Endothelial cell of hepatic sinusoid (primary cell): ENCODE measurements at regions not wholly inside any gene's neighbourhood (a gene's known extent, or its start where the extent isn't known, plus 50 kb on each side); places are given as distances from the start of the nearest gene placed in this dataset.
"Not testable (repeated sequence)": the region's sequence is repeated elsewhere in the genome, so short reads cannot be mapped to it uniquely, and the experiment has no call there.

Source experiments
- in situ Hi-C: cut with HindIII; loops from 2 replicates; pipeline ENCODE4 v1.10.0; 2017; ENCODE audit warnings: low sequenced_read_pairs

DNA sequence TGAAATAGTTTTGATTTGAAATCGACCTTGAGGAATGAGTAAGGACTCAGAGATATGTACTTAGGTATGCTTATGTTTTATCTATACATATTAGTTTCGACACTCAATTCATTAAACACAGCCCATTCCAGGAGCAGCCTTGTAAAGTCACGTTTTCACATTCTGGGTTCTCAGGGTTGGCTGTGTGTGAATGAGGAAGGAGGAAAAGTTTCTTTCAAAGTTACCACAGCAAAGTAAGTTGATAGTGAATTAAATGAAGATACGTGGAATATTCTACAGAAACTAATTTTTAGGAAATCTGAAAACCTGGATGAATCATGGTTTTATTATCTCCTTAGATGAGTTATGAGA lies 133.5 kb downstream of the C3orf38 start:
- in situ Hi-C loops = no loop called here

DNA sequence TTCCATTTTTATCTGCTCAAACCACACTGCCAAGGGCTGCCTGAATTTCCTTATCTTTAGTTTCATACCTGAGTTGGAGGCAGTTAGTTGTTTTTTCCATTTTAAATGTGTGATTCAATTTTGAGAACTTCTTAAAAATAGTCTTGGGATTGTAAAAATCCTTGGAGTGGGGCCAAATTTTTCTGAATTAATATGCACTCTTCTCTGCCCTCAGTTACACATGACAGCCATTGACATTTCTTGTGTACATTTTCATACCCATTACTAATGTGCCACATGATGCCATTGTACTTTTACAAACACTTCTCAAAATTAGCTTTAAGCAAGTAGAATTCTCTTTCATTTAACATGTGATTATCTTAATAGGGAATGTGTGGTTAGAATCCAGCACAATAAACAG lies 141.7 kb downstream of the C3orf38 start:
- in situ Hi-C loops = no loop called here

DNA sequence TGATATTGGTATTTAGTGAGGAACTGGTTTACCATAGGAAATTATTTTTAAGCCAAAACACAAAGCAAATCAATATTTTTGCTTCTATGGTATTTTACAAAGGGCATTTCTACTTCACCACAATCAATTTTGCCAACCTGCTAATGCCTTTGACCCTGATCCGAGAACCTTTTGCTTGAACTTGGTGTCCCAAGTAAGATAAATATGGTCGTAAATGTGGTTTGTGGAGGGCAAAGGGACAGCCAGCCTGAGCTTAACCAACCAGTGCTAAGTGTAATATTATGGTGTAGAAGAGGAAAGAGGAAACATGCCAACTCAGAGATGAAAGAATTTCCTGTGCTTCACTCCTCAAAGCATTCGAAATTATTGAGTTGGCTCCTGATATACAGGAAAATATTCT lies 148.4 kb downstream of the C3orf38 start:
- in situ Hi-C loops = no loop called here

DNA sequence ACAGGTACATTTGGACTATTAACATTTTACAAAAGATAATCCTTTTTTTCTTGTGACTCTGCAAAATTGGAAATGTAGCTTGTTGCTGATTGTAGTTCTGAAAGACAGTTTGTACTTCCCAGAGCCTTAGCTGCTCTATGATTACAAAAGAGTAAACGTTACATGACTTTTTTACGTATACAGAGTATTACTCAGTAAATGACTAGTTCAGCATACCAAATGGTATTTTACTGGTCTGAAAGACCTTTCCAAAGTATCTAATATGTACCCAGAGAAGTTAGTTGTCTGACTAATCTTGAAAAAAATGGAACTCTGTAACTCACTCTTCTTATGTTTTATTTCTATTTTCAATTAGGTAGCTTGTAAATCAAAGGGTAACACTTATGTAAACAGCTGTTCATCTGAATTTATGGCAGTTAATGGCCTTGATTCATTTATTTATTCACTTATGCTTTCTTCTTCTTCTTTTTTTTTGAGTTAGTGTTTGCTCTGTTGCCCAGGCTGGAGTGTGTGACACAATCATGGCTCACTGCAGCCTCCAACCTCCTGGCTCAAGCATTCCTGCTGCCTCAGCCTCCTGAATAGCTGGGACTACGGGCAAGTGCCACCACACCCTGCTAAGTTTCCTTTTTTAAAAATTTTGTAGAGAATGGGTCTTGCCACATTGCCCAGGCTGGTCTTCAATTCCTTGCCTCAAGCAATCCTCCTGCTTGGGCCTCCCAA lies 151.7 kb downstream of the C3orf38 start:
- in situ Hi-C loops = no loop called here

DNA sequence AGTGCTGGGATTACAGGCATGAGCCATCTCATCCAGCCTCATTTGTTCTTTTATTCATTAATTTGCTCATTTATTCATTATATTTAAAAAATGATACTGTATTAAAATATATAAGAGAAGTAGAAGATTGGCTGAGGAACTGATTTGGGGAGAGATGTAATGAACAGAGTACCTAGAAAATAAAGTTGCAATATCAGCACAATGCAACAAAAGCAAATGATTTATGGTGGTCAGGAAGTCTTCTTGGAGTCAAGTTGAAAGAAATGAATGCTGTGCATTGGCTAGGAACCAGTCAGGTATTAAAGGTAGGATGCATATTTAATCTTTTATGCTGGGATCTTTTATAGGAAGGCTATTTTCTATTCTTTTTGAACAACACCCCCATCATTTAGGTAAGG lies 152.2 kb downstream of the C3orf38 start:
- in situ Hi-C loops = no loop called here

DNA sequence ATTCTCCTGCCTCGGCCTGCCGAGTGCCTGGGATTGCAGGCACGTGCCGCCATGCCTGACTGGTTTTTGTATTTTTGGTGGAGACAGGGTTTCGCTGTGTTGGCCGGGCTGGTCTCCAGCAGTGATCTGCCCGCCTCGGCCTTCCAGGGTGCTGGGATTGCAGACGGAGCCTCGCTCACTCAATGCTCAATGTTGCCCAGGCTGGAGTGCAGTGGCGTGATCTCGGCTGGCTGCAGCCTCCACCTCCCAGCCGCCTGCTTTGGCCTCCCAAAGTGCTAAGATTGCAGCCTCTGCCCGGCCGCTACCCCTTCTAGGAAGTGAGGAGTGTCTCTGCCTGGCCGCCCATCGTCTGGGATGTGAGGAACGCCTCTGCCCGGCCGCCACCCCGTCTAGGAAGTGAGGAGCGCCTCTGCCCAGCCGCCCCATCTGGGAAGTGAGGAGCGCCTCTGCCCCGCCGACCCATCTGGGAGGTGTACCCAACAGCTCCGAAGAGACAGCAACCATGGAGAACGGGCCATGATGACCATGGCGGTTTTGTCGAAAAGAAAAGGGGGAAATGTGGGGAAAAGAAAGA lies 153.7 kb downstream of the C3orf38 start:
- in situ Hi-C loops = not testable (repeated sequence)

DNA sequence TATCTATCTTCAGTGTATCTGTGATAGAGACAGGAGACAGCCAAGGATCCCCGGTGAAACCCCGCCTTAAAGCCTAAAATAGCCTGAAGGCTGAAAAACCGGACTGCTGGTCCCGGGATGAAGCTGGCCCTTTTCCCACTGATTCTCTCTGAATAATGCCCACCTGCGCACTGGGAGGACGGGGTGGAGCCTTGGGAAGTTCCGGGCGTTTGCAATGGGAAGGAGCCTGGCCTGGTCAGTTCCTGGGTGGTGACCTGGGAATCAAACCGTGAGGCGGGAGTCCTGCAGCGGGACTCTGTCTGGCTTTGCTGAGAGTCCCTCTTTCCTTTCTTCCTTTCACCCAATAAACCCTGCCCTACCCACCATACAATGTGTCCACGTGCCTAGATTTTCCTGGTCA lies 157.9 kb downstream of the C3orf38 start:
- in situ Hi-C loops = no loop called here

DNA sequence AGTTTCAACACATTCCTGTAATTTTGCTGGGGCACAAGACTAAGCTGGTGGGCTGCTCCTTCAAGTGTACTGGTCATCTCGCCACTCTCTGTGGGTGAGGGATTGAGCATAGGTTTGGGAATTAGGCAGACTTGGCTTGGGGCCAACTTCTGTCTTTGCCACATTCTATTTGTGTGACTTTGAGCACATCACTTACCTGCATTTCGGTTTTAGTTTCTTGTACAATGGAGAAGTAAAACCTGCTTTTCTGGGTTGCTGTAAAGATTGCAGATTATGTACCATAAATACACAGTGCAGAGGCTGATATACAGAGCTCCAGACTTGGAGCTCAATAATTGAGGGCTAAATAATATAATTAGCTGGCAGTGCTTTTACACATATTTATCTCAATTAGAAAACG lies 162.1 kb downstream of the C3orf38 start:
- in situ Hi-C loops = no loop called here

DNA sequence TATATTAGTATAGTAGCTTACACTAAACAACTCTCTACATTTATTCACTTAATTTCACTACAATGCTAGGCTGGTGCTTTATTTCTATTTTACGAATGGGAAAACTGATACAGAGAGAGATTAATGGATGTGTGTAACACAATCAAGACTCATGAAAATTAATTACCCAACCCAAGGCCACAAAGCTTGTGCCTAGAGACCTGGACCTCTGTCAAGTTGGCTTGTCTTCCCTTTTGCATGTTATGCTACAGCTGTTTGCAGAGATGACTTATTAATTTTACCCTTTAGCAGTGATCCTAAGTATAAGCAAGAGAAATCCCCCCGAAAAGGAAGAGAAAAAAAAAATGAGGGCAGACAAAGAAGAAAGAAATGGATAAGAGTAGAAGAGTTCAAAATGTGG lies 162.5 kb downstream of the C3orf38 start:
- in situ Hi-C loops = no loop called here

DNA sequence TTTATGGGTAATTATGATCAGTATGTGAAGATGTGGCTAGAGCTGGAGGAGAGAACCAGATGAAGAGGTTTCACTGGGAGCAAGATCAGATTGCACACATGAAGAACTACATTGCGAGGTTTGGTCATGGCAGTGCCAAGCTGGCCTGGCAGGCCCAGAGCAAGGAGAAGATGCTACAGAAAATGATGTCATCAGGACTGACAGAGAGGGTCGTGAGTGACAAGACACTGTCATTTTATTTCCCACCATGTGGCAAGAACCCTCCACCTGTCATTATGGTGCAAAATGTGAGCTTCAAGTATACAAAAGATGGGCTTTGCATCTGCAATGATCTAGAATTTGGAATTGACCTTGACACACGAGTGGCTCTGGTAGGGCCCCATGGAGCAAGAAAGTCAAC lies 168.3 kb downstream of the C3orf38 start:
- in situ Hi-C loops = no loop called here

DNA sequence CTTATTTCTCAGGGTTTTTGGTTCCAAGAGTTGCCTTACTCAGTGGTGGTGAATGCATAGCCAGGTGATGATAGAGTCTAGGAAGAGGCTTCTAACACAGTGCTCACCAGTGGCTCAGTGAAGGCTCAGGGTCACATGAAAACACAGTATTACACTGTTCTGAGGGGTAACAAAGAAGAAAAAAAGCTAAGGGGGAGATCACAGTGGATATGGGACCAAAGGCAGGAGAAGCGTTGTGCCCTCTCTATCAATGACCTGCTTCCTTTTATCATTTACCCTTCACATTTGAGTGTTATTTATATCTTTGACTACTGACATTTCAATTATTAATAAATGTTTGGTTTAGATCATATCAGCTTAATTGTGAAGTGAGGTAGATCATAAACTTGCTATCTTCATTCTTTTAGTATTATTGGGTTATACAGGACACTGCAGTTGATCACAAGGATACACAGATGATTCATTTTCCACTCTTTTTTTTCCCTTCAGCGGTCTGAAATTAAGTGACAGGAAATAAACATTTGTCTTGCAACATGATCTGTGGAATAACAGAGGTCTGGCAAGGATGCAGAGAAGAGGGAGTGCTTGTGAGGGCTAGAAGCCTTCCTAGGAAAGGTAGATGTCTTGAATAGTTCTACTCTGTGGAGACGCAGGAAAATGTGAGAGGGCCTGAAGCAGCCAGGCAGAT lies 171.7 kb downstream of the C3orf38 start:
- in situ Hi-C loops = no loop called here

DNA sequence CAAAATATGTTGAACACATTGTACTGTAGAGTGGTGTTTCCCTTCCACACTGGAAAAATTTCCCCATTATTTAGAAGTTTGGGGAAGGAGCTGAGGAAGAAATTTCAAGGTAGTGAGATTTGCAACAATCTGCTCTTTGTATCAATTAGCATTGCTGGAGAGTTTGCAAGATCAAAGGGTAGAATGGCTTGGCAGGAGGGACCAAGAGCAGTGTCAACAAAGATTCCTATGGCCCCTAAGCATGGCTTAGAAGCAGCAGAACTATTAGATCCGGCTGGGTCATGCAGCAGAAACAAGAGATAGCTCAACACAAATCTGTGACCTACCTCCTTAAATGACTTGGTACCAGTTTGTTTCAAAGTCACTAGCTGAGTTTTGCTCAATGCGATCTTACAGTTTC lies 175.0 kb downstream of the C3orf38 start:
- in situ Hi-C loops = no loop called here

DNA sequence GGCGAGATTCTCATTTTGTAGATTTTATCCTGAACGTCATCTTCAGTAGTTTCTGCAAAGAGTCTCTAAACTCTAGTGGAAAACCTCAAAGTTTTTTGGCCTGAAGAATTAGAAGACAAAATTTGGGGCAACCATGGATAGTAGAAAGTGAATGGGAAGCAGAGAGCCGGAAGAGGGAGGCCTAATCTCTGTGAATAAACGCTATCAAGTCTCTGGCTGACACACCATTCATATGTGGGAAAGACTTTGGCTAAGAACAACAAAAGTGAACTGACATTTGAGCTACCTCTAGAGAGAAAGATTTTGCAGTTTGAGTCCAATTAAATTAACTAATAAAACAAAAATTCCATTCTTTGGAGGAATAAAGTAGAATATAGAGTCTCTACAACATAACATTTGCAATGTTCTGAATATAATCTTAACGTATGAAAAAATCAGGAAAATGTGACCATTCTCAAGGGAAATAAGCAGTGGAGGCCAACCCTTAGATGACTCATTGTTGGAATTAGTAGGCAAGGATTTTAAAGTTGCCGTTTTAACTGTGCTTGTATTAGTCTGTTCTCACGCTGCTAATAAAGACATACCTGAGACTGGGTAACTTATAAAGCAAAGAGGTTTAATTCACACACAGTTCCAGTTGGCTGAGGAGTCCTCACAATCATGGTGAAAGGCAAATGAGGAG lies 184.6 kb downstream of the C3orf38 start:
- in situ Hi-C loops = no loop called here

DNA sequence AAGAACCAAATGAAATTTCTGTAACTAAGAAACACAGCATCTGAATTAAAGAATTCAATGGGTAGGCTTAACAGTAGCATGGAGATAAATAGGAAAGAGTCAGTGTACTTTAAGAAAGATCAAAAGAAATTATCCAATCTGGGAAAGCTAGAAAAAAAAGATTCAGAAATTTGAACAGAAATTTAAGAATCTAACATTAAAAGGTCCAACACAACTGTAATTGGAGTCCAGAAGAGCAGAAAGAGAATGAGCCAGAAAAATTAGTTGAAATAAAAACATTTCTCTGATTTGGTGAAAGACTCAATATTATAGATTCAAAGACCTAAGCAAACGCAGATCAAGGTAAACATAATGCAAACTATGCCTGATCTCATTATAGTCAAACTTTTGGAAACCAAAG lies 187.1 kb downstream of the C3orf38 start:
- in situ Hi-C loops = no loop called here

DNA sequence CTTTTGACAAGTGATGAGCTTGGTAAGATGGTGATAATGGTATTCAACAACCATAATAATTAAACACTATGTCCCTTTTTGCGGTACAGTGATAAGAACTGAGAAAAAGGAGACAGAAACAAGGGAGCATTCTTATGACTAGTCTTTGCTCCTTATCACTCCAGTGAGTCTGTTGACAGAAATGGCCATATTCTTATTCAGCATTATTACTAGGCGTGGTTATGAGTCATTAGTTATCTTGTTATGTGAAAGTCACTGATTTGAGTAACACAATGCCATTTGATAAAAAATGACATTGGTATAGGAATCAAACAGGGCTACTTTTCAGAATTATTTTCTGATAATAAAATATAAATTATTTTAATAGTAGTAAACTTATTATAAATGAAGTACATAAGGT lies 193.5 kb downstream of the C3orf38 start:
- in situ Hi-C loops = no loop called here

DNA sequence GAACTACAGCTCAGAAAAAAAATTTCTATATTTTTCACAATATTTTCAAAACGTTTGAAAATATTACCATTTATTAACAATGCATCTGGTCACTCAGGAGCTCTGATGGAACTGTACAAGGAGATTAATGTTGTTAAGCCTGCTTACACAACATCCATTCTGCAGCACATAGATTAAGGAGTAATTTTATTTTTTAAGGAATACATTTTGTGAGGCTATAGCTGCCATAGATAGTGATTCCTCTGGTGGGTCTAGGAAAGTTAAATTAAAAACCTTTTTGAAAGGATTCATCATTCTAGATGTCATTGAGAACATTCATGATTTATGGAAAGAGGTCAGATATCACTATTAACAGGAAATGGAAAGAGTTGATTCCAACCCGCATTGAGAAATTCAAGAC lies 196.9 kb downstream of the C3orf38 start:
- in situ Hi-C loops = no loop called here

DNA sequence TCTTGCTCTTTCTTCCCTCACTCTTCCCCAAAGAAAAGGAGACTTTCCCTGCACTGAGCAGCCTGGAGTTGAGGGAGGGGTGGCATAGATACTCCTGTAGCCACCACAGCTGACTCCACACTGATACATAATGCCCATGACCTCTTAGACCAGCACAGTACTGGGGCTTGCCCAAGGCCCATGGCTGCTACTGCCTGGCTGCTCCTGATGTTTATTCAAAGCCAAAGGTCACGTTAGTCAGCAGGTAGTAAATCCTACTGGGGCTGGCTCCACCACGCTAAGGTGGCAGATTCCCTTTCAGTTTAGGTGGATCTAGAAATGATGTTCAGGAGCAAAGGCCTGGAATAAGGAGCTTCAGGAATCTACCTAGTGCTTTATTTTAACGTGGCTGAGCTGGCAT lies 212.7 kb downstream of the C3orf38 start:
- in situ Hi-C loops = no loop called here

DNA sequence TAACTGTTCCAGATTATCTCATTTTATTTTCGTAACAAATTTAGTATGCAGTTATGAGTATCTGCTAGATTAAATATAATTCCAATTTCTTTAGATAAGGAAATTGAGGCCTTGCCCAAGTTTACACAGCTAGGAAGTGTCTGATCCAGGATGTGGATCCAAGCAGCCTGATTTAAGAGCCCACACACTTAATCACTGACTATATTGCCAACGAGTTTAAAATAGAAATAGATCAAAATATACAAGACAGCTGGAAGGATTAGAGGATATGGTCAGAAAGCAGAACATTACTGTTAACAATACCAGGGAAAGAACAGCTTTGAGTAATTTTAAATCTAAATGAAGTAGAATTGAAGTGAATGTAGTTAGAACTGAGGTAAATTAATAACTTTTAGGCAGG lies 215.2 kb downstream of the C3orf38 start:
- in situ Hi-C loops = no loop called here

DNA sequence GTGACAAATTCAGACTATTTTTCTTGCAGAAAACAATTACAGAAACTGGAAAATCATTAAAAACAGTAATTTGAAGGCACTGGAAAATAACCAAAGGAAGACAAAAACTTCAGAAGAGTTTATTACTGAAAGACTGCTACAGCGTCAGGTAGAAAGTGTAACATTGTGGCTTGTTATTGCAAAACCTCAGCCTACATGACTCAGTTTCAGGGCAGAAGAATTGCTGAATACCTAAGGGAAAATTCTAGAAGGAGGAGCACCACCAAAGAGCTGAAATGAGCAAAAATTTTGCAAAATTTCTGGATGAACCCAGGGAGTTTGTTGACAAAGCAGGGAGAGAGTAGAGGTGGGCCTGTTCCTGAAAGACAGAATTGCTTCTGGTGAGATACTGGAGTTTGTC lies 219.6 kb downstream of the C3orf38 start:
- in situ Hi-C loops = no loop called here

DNA sequence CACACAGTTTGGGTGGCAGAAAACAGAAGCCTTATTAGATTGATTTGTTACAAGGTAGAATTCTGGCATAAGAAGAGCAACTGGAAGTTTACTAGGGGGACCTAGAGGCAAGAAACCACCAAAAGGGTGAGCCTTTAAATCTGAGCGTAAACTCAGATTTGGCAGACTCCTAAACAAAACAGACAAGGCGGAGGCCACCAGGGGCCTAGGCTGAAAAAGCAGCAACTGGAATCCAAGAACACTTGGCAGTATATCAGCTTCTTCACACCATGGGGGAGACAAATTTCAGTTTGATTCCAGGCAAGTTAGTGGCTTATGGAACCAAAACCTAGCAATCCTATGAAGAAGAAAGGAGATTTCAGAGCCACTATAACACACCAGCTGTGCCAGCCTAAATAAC lies 220.0 kb downstream of the C3orf38 start:
- in situ Hi-C loops = no loop called here

DNA sequence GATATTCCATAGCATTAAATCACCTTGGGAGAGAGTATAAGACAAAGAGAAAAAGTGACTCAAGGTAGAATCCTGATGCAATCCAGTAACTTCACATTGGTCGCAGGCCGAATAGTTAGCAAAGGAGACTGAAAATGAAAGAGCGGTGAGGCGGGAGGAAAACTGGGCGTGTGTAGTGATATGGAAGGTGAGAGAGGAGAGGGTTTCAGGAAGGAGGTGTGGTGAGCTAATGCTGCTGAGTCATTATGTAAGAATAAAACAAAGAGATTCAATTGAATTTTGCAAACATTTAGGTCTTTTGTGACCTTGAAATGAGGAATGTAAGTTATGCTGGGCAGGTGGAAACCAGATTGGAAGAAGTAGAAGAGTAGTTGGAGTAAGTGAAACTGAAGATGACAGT lies 235.3 kb downstream of the C3orf38 start:
- in situ Hi-C loops = no loop called here

DNA sequence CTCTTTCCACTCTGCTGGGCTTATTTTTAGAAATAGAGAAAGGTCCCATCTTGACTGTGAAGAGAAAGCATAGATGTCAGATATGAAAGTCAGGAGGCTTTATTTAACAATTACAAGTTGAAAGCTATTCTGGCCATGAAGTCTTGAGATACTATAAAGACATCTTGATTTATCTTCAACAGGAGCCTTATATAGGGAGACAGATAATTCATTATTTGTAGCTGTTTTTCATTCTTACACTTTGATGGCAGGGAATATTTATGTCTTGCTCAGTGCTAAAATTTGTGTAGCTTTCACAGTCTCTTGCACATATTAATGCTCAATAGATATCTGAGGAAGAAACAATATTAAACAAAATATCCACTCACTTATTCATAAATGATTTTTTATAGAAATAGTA lies 248.8 kb downstream of the C3orf38 start:
- in situ Hi-C loops = no loop called here
